DOHH2 (cell line): ENCODE measurements at regions not wholly inside any gene's neighbourhood (a gene's known extent, or its start where the extent isn't known, plus 50 kb on each side); places are given as distances from the start of the nearest gene placed in this dataset.

Experiments used
- EZH2phosphoT487 ChIP-seq: fragments of 200-600 bp; sonication (generic); IDR thresholded peaks from 2 replicates; pipeline ENCODE4 v1.6.1; 2017; ENCODE audit warnings: borderline replicate concordance, mild to moderate bottlenecking, antibody characterized with exemption, low read length, moderate library complexity, mixed read lengths
- TF ChIP-seq, protein P1 (sequence below): fragments of 200-600 bp; sonication (generic); IDR thresholded peaks from one replicate; pipeline ENCODE4 v1.5.1; 2014; ENCODE audit warnings: antibody characterized with exemption, mild to moderate bottlenecking, low read depth, low read length; ENCODE audit not compliant: poor library complexity, severe bottlenecking

DNA sequence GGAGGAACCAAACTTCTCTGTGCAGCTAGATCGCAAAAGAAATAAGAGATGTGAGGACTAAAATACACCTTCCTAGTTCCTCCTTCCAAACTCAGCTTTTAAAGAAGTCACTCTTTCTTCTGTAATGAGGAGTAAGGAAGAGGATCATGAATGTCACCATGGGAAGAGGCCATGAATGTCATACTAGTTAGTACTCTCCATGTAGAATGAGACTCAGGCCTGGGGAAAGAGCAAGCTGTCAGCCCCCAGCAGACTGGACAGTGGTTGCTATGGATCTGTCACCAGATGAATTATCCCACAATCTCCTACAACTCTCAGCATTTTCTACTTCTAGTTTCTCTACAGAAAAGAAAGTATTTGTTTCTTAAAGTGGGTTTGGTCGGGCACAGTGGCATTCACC, 57.1 kb upstream of the PRDM8 start:
- no peak for TF ChIP-seq EZH2phosphoT487
- TF ChIP-seq, protein P1, sequence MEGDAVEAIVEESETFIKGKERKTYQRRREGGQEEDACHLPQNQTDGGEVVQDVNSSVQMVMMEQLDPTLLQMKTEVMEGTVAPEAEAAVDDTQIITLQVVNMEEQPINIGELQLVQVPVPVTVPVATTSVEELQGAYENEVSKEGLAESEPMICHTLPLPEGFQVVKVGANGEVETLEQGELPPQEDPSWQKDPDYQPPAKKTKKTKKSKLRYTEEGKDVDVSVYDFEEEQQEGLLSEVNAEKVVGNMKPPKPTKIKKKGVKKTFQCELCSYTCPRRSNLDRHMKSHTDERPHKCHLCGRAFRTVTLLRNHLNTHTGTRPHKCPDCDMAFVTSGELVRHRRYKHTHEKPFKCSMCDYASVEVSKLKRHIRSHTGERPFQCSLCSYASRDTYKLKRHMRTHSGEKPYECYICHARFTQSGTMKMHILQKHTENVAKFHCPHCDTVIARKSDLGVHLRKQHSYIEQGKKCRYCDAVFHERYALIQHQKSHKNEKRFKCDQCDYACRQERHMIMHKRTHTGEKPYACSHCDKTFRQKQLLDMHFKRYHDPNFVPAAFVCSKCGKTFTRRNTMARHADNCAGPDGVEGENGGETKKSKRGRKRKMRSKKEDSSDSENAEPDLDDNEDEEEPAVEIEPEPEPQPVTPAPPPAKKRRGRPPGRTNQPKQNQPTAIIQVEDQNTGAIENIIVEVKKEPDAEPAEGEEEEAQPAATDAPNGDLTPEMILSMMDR = no peak
